GM18519 (cell line): ENCODE measurements at regions not wholly inside any gene's neighbourhood (a gene's known extent, or its start where the extent isn't known, plus 50 kb on each side); places are given as distances from the start of the nearest gene placed in this dataset.
"Not testable (repeated sequence)": the region's sequence is repeated elsewhere in the genome, so short reads cannot be mapped to it uniquely, and the experiment has no call there.

Source experiments
- ATAC-seq: cut with Tn5 transposase; IDR thresholded peaks from one replicate; pipeline ENCODE4 v1.9.1; 2021; ENCODE audit warnings: mild to moderate bottlenecking, moderate library complexity; ENCODE audit not compliant: unreplicated experiment, low FRiP score

DNA sequence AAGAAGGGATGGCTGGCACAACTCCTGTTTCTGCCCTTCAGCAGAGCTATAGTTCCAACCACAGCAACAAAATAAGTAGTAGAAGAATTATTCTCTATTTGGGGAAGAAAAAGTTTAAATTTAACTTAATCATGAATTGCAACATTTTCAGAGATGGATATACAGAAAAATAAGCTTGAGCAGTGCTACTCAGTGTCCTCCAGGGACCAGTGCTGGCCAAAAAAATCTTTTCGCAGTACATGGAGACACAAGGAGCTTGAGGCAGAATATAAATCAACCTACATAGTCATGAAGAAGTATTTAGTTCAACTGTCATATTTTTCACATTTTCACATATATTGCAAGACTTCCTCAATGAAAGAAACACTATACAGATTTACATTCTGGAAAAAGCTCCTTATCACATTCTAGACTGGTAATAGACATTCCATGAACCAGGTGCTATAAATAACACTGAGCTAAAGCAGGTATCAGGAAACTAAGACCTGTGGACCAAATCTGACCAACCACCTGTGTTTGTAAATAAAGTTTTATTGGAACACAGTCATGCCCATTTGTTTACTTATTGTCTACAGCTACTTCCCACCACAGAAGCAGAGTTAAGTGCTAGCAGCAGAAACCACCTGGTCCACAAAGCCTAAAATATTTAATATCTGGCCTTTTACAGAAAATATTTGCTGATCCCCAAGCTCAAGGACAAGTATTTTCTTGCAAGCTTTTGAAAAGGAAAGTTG, 101.9 kb downstream of the RGS21 start:
- ATAC-seq: no peak

- no peak for ATAC-seq
Observed at GRCh38 chr1:192430644-192431043, 113.9 kb downstream of the RGS21 start.

- no peak for ATAC-seq
Observed at GRCh38 chr1:192435704-192436103, 118.9 kb downstream of the RGS21 start.

DNA sequence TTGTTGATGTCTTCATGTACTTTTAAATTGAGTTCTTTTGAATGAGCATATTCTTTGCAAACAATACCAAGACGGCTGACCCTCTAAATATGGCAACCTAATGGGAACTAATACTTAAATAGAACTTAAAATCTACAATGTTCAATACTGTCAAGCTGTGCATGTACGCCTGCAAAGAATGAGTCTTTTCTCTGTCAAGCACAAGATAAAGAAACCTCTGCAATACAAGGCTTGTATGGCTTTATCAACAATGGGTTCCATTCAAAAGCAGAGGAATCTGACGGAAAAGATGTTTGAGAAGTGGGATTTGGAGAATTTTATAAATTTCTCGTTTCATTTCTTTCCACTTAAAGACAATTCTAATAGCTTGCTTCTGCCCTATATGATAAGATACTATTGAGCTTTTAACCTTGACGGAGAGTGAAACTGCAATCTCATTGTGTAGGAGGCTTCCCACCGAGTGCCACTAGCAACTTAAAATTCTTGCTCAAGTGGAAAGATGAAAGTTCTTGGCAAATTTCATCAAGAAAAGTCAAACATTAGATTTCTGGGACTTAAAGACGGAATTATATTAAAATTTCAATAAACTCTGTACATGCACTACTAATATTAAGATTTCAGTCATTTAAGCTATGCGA, 119.8 kb downstream of the RGS21 start:
- no peak for ATAC-seq

GRCh38 chr1:192438737-192439136, 121.9 kb downstream of the RGS21 start:
- ATAC-seq: no peak

- no peak for ATAC-seq
Observed at GRCh38 chr1:192439373-192440025, 122.7 kb downstream of the RGS21 start.

- no peak for ATAC-seq
Observed at GRCh38 chr1:192441492-192441891, 124.7 kb downstream of the RGS21 start.

DNA sequence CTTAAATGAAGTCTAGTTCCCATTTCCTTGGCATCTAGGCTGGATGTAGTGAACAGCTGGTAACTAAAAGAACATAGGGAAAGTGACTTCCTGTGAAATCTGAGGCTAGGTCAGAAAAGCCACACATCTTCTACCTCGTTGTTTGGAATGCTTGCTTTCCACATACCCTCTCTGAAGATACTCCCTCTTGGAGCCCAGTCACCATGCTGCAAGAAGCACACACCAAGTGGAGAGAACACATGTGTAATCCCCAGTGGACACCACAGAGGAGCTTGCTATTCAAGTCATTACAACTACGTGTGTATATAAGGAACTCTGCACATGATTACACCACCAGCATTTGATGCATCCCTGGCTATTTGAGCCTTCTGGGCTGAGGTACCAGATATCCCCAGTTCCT, 125.9 kb downstream of the RGS21 start:
- no peak for ATAC-seq

DNA sequence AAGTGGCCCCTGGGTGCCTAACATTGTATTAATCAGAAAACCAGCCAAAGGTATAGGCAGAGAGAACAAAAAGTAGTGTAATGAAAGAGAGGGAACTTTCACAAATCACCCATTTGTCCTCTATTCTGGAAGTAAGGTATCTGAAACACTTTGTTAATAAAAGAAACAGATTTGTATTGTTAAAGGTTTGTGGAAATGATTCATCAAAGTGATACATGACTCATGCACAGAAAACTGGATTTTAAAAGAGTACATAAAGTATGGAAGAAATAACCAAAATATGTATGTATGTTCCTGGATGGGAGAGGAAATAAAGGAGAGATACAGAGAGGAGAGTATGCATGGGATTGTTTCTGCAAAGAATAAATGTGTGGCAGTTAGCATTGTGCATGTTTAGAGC, 126.8 kb downstream of the RGS21 start:
- ATAC-seq: no peak

- ATAC-seq: no peak
Observed at GRCh38 chr1:192445241-192445640, 128.4 kb downstream of the RGS21 start.

GRCh38 chr1:192445839-192446489, 129.2 kb downstream of the RGS21 start:
- ATAC-seq: peak; percentile 65

GRCh38 chr1:192448026-192448578, 127.5 kb upstream of the RGS1 start:
- ATAC-seq: no peak

DNA sequence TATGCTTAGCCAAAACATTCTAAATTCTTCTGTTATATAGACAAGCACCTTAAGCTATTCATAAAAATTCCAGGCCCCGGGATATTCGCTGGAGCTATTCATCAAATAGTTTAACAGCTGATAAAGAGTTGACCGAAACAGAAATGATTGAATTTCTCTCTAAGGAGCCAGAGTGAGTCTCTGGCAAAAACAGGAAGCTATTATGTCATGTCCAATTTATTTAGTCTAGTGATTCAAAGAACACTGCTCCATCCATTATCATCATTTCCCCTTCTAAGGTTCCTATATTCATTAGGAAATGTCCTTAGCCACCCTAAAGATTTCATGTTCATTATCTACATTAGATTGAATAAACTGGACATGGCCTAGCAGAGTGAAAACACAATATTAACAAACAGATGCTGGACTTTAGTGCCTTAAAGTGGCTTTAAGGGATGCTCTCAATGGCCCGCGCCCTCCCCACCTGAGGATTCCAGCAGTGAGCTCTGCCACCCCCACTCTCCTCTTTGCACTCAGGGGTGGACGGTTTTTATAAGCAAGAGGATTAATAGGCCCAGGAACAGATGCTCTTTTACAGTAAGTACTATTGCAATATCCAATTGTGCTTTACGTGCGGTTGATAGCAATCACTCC, 122.1 kb upstream of the RGS1 start:
- no peak for ATAC-seq

- no peak for ATAC-seq
Observed at GRCh38 chr1:192459467-192459866, 116.1 kb upstream of the RGS1 start.

GRCh38 chr1:192461684-192462083, 113.9 kb upstream of the RGS1 start:
- no peak for ATAC-seq

- ATAC-seq: no peak
Observed at GRCh38 chr1:192462616-192463015, 113.0 kb upstream of the RGS1 start.

GRCh38 chr1:192463661-192464060, 111.9 kb upstream of the RGS1 start:
- ATAC-seq: no peak

- ATAC-seq: not testable (repeated sequence)
Observed at GRCh38 chr1:192465221-192465620, 110.4 kb upstream of the RGS1 start.

GRCh38 chr1:192474080-192474683, 101.4 kb upstream of the RGS1 start:
- no peak for ATAC-seq

DNA sequence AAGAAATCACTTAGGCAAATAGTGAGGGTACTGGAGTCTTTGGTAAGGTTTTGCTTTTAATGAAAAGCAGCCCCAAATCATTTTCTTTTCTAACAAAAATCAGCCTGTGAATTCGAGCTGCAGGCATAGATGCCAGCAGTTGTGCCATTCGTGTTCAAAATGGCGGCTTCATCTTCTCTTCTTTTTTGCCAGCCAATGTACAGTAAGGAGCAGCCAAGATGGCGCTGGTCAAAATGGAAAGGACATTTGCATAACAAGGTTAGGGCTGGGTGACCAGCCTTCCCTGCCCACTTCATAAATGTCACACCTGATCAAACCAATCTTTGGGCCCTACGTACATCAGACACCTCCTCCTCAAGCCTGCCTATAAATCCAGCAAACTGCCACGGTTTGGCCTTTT, 100.2 kb upstream of the RGS1 start:
- ATAC-seq: no peak
